GM18909 (cell line): ENCODE measurements at regions not wholly inside any gene's neighbourhood (a gene's known extent, or its start where the extent isn't known, plus 50 kb on each side); places are given as distances from the start of the nearest gene placed in this dataset.

Experiments
- ATAC-seq: cut with Tn5 transposase; IDR thresholded peaks from one replicate; pipeline ENCODE4 v1.9.1; 2021; ENCODE audit warnings: mild to moderate bottlenecking; ENCODE audit not compliant: unreplicated experiment, poor library complexity

GRCh38 chr18:10032331-10033015 is 118.7 kb downstream of the VAPA start:
- no peak for ATAC-seq

- ATAC-seq = no peak
Measured at GRCh38 chr18:10033016-10033399, 119.2 kb downstream of the VAPA start.

GRCh38 chr18:10035281-10035991 is 121.6 kb downstream of the VAPA start:
- ATAC-seq = no peak

- ATAC-seq = no peak
Measured at GRCh38 chr18:10036479-10036878, 122.7 kb downstream of the VAPA start.

- no peak for ATAC-seq
Measured at GRCh38 chr18:10037181-10037580, 123.4 kb downstream of the VAPA start.

- ATAC-seq = no peak
Measured at GRCh38 chr18:10038268-10038667, 124.5 kb downstream of the VAPA start.

- no peak for ATAC-seq
Measured at GRCh38 chr18:10040287-10041011, 126.6 kb downstream of the VAPA start.

GRCh38 chr18:10041180-10041579 is 127.4 kb downstream of the VAPA start:
- ATAC-seq = no peak

GRCh38 chr18:10042492-10042891 is 128.7 kb downstream of the VAPA start:
- no peak for ATAC-seq

GRCh38 chr18:10044054-10044453 is 130.2 kb downstream of the VAPA start:
- no peak for ATAC-seq

- ATAC-seq = no peak
Measured at GRCh38 chr18:10045296-10045891, 131.6 kb downstream of the VAPA start.

- no peak for ATAC-seq
Measured at GRCh38 chr18:10046178-10046807, 132.5 kb downstream of the VAPA start.

- ATAC-seq = no peak
Measured at GRCh38 chr18:10047237-10047636, 133.4 kb downstream of the VAPA start.

- no peak for ATAC-seq
Measured at GRCh38 chr18:10049747-10050146, 135.9 kb downstream of the VAPA start.

GRCh38 chr18:10050956-10051355 is 137.1 kb downstream of the VAPA start:
- ATAC-seq = no peak

GRCh38 chr18:10051877-10052631 is 138.2 kb downstream of the VAPA start:
- ATAC-seq = no peak

GRCh38 chr18:10052871-10053270 is 139.1 kb downstream of the VAPA start:
- ATAC-seq = no peak

- no peak for ATAC-seq
Measured at GRCh38 chr18:10053861-10054260, 140.0 kb downstream of the VAPA start.

GRCh38 chr18:10054366-10054765 is 140.6 kb downstream of the VAPA start:
- no peak for ATAC-seq
